ENCODE measurements at regions not wholly inside any gene's neighbourhood (a gene's known extent, or its start where the extent isn't known, plus 50 kb on each side); places are given as distances from the start of the nearest gene placed in this dataset.

GRCh38 chr15:60079210-60079609, 75.1 kb downstream of the FOXB1 start:
- TF ChIP-seq POLR2A (IDR thresholded peaks at IDR 0.05) (no peak), CTCF (IDR thresholded peaks at IDR 0.05) (peak in 1 of 3 donors; percentile 11)

Measured in breast epithelium (tissue), 3 donors.